ENCODE measurements at regions not wholly inside any gene's neighbourhood (a gene's known extent, or its start where the extent isn't known, plus 50 kb on each side); places are given as distances from the start of the nearest gene placed in this dataset.

DNA sequence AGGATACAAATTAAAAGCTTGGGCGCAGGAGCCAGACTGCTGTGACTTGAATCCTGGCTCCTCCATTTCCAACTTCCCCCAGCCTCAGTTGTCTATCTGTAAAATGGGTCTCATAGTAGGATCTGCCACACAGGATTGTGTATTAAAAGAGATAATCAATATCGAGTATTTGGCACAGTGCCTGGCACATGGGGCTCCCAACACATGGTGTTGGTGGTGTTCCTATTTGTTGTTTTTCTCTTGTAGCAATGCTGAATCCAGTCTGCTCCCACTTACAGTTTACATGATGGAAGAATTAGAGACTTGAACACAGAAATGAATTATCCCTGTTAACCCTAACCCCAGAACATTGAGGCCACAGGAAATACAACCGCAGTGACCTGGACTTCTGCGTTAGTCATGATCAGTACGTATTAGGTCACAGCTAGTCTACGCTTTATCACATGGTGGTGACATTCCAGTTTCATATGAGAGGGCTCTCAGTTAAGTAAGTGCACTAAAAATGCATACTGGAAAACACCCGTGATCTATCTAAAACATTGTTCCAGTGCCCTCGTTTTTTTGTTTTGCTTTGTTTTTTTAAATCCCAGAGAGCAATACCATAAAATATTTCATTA, 169.5 kb upstream of the KLF14 start:
- H3K27ac Mint-ChIP-seq = peak overlapping the region; percentile 94
- peaks cover 95% of the 10 kb centered on the region for H3K4me1 Mint-ChIP-seq (ENCODE audit: low read depth)
- peak; percentile 95 for DNase-seq
- TF ChIP-seq CTCF (IDR thresholded peaks at IDR 0.05) = no peak
- H3K27me3 Mint-ChIP-seq (ENCODE audit: insufficient read depth) = peaks cover 74% of the 10 kb centered on the region
- H3K4me3 Mint-ChIP-seq = peak overlapping the region; percentile 99
- H3K9me3 Mint-ChIP-seq = peaks cover 11% of the 10 kb centered on the region
- H3K36me3 Mint-ChIP-seq (ENCODE audit: low read depth) = peaks cover 89% of the 10 kb centered on the region

GRCh38 chr7:130904031-130904757, 170.2 kb upstream of the KLF14 start:
- peak overlapping the region; percentile 99 for H3K4me3 Mint-ChIP-seq

DNA sequence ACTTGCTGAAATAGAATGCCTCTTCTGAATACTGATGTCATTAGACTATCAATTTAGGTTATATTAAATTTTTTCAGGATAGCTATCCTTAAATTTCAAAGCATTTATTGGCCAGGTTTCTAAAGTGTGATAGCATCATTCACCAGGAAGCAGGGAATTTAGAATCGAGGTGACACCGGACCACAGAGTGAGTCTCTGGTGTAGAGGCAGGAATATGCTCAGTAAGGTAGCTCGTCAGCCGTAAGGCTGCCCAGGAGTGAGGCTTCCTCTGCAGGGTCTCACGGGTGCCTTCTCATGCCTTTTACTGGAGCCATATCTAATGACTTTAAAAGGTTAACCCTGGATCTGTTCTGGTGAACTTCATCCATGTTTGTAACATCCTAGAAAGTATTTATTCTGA, 170.8 kb upstream of the KLF14 start:
- H3K36me3 Mint-ChIP-seq (ENCODE audit: low read depth) = peaks cover 89% of the 10 kb centered on the region
- H3K9me3 Mint-ChIP-seq = peaks cover 17% of the 10 kb centered on the region
- H3K27ac Mint-ChIP-seq = peak overlapping the region; percentile 94
- no peak for DNase-seq
- H3K27me3 Mint-ChIP-seq (ENCODE audit: insufficient read depth) = peaks cover 70% of the 10 kb centered on the region
- no peak for TF ChIP-seq CTCF (IDR thresholded peaks at IDR 0.05)
- H3K4me3 Mint-ChIP-seq = peak overlapping the region; percentile 99
- peaks cover 95% of the 10 kb centered on the region for H3K4me1 Mint-ChIP-seq (ENCODE audit: low read depth)

More at GRCh38 chr7:130904031-130904757, 170.2 kb upstream of the KLF14 start:
- Mint-ChIP-seq H3K36me3 (ENCODE audit: low read depth) (peaks cover 89% of the 10 kb centered on the region), H3K27ac (peak overlapping the region; percentile 94), H3K9me3 (peaks cover 11% of the 10 kb centered on the region), H3K27me3 (ENCODE audit: insufficient read depth) (peaks cover 69% of the 10 kb centered on the region), H3K4me1 (ENCODE audit: low read depth) (peaks cover 95% of the 10 kb centered on the region)
- peak; percentile 98 for DNase-seq
- TF ChIP-seq CTCF (IDR thresholded peaks at IDR 0.05) = no peak

DNA sequence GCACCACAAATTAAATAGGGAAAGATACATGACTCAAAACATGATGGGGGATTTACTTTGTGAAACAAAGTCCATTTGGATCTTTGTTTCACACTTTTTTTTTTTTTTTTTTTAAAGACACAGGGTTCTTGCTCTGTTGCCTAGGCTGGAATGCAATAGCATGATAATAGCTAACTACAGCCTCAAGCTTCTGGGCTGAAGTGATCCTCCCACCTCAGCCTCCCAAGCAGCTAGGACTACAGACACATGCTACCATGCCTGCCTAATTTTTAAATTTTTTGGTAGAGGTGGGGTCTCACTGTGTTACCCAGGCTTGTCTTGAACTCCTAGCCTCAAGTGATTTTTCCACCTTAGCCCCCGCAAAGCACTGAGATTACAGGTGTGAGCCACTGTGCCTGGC, 172.6 kb upstream of the KLF14 start:
- H3K9me3 Mint-ChIP-seq = peaks cover 28% of the 10 kb centered on the region
- peaks cover 83% of the 10 kb centered on the region for H3K4me1 Mint-ChIP-seq (ENCODE audit: low read depth)
- TF ChIP-seq CTCF (IDR thresholded peaks at IDR 0.05) = no peak
- H3K36me3 Mint-ChIP-seq (ENCODE audit: low read depth) = peaks cover 92% of the 10 kb centered on the region
- H3K27me3 Mint-ChIP-seq (ENCODE audit: insufficient read depth) = peaks cover 67% of the 10 kb centered on the region
- H3K4me3 Mint-ChIP-seq = peak overlapping the region; percentile 99
- peak overlapping the region; percentile 94 for H3K27ac Mint-ChIP-seq
- DNase-seq = no peak

- Mint-ChIP-seq H3K36me3 (ENCODE audit: low read depth) (peaks cover 92% of the 10 kb centered on the region), H3K4me3 (peak overlapping the region; percentile 99), H3K27ac (peak overlapping the region; percentile 94), H3K9me3 (peaks cover 37% of the 10 kb centered on the region), H3K4me1 (ENCODE audit: low read depth) (peaks cover 75% of the 10 kb centered on the region), H3K27me3 (ENCODE audit: insufficient read depth) (peaks cover 66% of the 10 kb centered on the region)
- TF ChIP-seq CTCF (IDR thresholded peaks at IDR 0.05) = no peak
- no peak for DNase-seq
Measured at GRCh38 chr7:130907439-130907838, 173.4 kb upstream of the KLF14 start.
